ENCODE measurements at regions not wholly inside any gene's neighbourhood (a gene's known extent, or its start where the extent isn't known, plus 50 kb on each side); places are given as distances from the start of the nearest gene placed in this dataset.

DNA sequence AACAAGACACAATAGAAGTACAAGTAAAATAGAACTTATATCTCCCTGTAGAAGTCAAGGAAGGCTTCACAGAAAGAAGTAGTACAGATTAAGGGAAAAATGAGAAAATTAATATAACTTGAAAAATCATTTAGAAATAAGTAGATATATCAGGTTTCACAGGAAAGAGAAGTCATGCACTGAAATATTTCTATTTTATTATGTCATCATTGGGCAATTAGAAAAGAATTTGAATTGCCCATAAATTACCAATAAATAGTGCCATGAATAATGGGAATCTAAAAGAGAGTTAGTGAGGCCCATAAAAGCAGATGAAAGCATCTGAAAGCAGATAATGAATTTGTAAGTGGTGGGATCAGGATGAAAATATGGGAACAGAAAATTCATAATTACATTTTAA, 1597.8 kb downstream of the PLA2G4A start:
- TF ChIP-seq CTCF (IDR thresholded peaks at IDR 0.05; ENCODE audit: borderline replicate concordance, insufficient read depth, low read depth, low read length): no peak
- H3K4me3 ChIP-seq (ENCODE audit: low read depth, low read length): no peak overlapping the region

GRCh38 chr1:188427642-188428041, 1598.9 kb downstream of the PLA2G4A start:
- no peak overlapping the region for H3K4me3 ChIP-seq (ENCODE audit: low read depth, low read length)
- TF ChIP-seq CTCF (IDR thresholded peaks at IDR 0.05; ENCODE audit: borderline replicate concordance, insufficient read depth, low read depth, low read length): no peak

DNA sequence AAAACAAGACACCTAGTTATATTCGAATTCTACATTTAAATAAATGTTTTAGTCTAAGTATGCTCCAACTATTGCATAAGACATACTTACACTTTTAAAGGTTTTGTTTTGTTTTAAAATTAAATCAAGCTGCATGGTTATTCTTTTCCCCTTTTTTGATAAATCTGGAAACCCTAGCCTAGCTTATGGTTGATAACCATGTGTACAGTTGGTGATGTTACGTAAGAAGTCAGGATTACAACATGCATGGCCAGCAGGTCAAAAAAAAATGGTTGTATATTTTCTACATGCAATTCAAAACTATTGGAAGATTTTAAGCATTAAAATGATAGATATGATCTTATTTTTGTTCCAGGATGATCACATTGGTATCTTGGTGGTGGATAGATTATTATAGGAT, 1600.6 kb downstream of the PLA2G4A start:
- TF ChIP-seq CTCF (IDR thresholded peaks at IDR 0.05; ENCODE audit: borderline replicate concordance, insufficient read depth, low read depth, low read length): no peak
- no peak overlapping the region for H3K4me3 ChIP-seq (ENCODE audit: low read depth, low read length)

DNA sequence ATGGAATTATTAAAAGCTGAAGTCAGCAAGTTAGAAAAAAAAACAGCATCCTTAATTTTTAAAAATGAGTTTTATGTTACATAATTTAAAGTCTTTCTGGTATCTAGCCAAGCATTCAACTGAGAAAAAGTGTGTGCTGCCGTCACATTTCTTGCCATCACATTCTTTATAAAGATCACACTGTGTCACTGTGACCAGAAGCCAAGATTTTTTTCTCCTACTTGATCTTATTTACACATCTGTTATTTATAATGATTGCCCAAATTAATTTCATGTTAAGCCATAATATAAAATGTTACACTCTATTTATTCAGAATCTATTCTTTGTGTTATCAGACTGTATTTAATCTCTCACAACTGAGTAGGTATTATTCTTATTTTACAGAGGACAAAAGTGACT, 1603.7 kb downstream of the PLA2G4A start:
- no peak for TF ChIP-seq CTCF (IDR thresholded peaks at IDR 0.05; ENCODE audit: borderline replicate concordance, insufficient read depth, low read depth, low read length)

GRCh38 chr1:188433425-188433824, 1604.7 kb downstream of the PLA2G4A start:
- no peak for TF ChIP-seq CTCF (IDR thresholded peaks at IDR 0.05; ENCODE audit: borderline replicate concordance, insufficient read depth, low read depth, low read length)
- H3K4me3 ChIP-seq (ENCODE audit: low read depth, low read length): no peak overlapping the region

More for the DNA sequence above, 1603.7 kb downstream of the PLA2G4A start:
- no peak overlapping the region for H3K4me3 ChIP-seq (ENCODE audit: low read depth, low read length)

DNA sequence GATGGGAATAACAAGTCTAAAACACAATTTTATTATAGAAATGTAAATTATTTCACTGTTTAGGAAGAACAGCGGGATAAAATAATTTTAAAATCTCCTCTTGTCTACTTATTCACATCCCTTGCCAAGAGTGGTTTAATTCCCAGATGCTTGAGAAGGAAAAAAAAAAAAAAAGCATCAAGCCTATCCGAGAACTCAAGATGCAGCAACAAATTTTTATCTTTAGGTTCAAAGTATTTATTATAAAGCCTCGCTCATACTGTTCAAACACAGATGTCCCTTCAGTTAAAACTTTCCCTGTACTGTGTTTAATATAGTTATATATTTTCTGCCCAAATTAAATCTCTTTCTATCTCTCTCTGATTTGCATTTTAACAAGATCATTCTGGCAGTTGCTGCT, 1615.8 kb downstream of the PLA2G4A start:
- no peak for TF ChIP-seq CTCF (IDR thresholded peaks at IDR 0.05; ENCODE audit: borderline replicate concordance, insufficient read depth, low read depth, low read length)
- no peak overlapping the region for H3K4me3 ChIP-seq (ENCODE audit: low read depth, low read length)

DNA sequence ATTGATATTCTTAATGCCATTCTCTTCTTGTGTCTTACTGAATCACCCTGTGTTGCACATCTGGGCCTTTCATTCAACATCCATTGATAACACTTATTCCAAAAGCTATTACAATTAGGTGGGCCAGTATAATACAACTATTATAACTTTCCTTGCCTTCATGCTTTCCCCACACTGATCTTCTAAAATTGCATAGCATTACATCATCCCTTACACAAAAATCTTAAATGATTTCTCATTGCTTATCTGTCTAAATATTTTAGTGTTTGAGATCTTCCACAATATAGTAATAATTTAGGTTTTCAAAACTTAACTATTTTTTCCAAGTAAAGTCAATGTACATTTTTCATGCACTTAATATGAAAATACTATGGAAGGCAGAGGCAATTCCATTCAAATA, 1634.1 kb downstream of the PLA2G4A start:
- H3K4me3 ChIP-seq (ENCODE audit: low read depth, low read length): no peak overlapping the region
- TF ChIP-seq CTCF (IDR thresholded peaks at IDR 0.05; ENCODE audit: borderline replicate concordance, insufficient read depth, low read depth, low read length): no peak

Data from GM12875 (cell line).